Tibial nerve (tissue), 4 donors: ENCODE measurements at regions not wholly inside any gene's neighbourhood (a gene's known extent, or its start where the extent isn't known, plus 50 kb on each side); places are given as distances from the start of the nearest gene placed in this dataset.
A peak's percentile ranks its signal among the peaks of the same experiment; 100 is the strongest.

ENCODE experiments used
- DNase-seq, 2 donors: peaks; one replicate each; pipeline ENCODE4 v3.0.0-alpha.2; 2019; ENCODE audit warnings: low spot score in 2 of 2
- H3K27ac ChIP-seq, 4 donors: fragments of 200-600 bp; sonication (generic) in 3 of 4; one replicate each; pipeline ENCODE4 v1.5.1; 2017 to 2019; ENCODE audit warnings: mild to moderate bottlenecking in 1 of 4
- H3K27me3 ChIP-seq, 2 donors: fragments of 200-600 bp; sonication (generic) in 1 of 2; one replicate each; pipeline versions ENCODE4 v1.5.1 to v1.6.0; 2017 to 2019
- H3K36me3 ChIP-seq, 3 donors: fragments of 200-600 bp; sonication (generic); one replicate each; pipeline ENCODE4 v1.5.1; 2018 to 2019
- H3K4me1 ChIP-seq, 4 donors: fragments of 200-600 bp; sonication (generic) in 3 of 4; one replicate each; pipeline ENCODE4 v1.5.1; 2017 to 2019
- H3K4me3 ChIP-seq, 4 donors: fragments of 200-600 bp; sonication (generic) in 3 of 4; one replicate each; pipeline ENCODE4 v1.5.1; 2017 to 2019; ENCODE audit warnings: mild to moderate bottlenecking in 1 of 4, moderate library complexity in 1 of 4
- H3K9me3 ChIP-seq, 4 donors: fragments of 200-600 bp; sonication (generic) in 3 of 4; one replicate each; pipeline ENCODE4 v1.5.1; 2017 to 2019
- EP300 ChIP-seq, 2 donors: sonication (generic); formaldehyde crosslinking; IDR thresholded peaks; one replicate each; pipeline ENCODE4 v1.6.1; 2017; ENCODE audit warnings: antibody characterized with exemption in 2 of 2, mild to moderate bottlenecking in 1 of 2
- POLR2A ChIP-seq, 2 donors: fragments of 450-650 bp; IDR thresholded peaks; one replicate each; pipeline ENCODE4 v1.6.1; 2017; ENCODE audit warnings: antibody characterized with exemption in 2 of 2, mild to moderate bottlenecking in 2 of 2, moderate library complexity in 2 of 2
- WGBS, 2 donors: methylation state at CpG; one replicate each; pipeline ENCODE4 v1.1.5; 2018; 5-methylcytosine and 5-hydroxymethylcytosine counted together
- TF ChIP-seq, protein P1 (sequence below), 5 experiments: fragments of 200-600 bp in 3 of 5; fragments of 450-650 bp in 2 of 5; sonication (generic) in 3 of 5; IDR thresholded peaks; one replicate each; pipeline ENCODE4 v1.5.1; 2016 to 2019; ENCODE audit warnings: antibody characterized with exemption in 5 of 5, mild to moderate bottlenecking in 3 of 5, moderate library complexity in 2 of 5

DNA sequence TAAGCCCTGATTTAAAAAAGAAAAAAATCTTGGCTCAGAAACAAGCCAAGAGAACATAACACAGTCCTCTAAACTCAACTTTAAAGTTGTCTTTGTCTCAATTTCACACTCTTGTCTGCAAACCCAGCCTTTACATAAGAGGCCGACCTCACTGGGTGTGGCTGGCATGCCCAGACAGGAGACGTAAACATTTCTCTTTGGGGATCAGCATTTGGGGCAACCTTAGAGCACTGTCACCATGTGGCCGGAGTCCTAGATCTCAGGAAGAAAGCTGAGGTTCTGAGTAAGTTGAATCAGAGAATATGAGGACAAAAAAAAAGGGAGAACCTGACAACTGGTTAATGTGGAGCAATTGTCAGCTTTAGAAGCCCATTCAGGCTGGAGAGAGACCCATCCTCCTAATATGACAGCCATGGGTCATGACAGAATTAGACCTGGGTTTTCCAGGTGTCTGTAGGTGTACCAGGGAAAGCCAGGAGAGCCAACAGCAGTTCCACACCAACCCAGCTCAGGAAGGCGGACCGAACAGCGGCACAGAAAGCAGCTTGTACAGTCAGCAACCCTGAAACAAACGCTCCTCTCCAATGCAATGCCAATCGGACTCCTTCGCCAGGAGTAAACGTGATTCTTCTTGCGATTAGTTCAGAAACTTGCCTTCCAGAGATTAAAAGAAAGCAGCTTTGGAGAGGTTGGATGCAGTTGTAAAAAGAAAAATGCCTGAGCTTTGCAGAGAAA, 97.9 kb upstream of the MAP3K1 start:
- TF ChIP-seq, protein P1, sequence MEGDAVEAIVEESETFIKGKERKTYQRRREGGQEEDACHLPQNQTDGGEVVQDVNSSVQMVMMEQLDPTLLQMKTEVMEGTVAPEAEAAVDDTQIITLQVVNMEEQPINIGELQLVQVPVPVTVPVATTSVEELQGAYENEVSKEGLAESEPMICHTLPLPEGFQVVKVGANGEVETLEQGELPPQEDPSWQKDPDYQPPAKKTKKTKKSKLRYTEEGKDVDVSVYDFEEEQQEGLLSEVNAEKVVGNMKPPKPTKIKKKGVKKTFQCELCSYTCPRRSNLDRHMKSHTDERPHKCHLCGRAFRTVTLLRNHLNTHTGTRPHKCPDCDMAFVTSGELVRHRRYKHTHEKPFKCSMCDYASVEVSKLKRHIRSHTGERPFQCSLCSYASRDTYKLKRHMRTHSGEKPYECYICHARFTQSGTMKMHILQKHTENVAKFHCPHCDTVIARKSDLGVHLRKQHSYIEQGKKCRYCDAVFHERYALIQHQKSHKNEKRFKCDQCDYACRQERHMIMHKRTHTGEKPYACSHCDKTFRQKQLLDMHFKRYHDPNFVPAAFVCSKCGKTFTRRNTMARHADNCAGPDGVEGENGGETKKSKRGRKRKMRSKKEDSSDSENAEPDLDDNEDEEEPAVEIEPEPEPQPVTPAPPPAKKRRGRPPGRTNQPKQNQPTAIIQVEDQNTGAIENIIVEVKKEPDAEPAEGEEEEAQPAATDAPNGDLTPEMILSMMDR (IDR thresholded peaks at IDR 0.05): no peak
- TF ChIP-seq POLR2A (IDR thresholded peaks at IDR 0.05): no peak
- peak overlapping the region in 1 of 4 donors; percentile 0 for H3K27ac ChIP-seq

DNA sequence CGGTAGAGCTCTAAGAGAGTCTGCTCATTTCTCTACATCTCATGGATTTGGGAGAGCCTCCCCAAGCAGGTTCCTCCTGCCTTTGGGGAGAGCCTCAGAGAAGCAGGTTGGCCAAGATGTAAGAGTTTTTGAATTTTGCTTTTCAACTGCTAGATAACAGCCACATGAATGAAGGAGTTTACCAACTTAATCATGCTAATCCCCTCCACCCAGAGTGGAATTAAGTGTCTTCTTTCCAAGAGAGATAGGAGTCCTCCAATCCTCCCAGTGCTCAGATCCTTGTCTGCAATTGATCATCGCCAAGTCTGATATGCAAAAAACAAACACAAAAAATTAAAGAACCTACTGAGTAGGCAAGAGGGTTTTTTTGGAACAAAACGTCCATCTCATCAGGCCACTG, 99.4 kb upstream of the MAP3K1 start:
- TF ChIP-seq EP300 (IDR thresholded peaks at IDR 0.05): no peak
- TF ChIP-seq, protein P1 (IDR thresholded peaks at IDR 0.05): no peak
- TF ChIP-seq POLR2A (IDR thresholded peaks at IDR 0.05): no peak
- 95 to 96% methylated on average over 3 of the region's 3 CpGs for WGBS, 2 donors
- DNase-seq: no peak

More for the DNA sequence above, 97.9 kb upstream of the MAP3K1 start:
- DNase-seq: no peak
- H3K4me1 ChIP-seq: peaks cover 0 to 14% (median 0%) of the 10 kb centered on the region in 4 donors
- no peaks in the 10 kb centered on the region for H3K27me3 ChIP-seq
- peak overlapping the region in 1 of 4 donors; percentile 12 for H3K4me3 ChIP-seq
- H3K9me3 ChIP-seq: no peaks in the 10 kb centered on the region
- WGBS, 2 donors: 63 to 72% methylated on average over 11 of the region's 11 CpGs
- no peaks in the 10 kb centered on the region for H3K36me3 ChIP-seq

DNA sequence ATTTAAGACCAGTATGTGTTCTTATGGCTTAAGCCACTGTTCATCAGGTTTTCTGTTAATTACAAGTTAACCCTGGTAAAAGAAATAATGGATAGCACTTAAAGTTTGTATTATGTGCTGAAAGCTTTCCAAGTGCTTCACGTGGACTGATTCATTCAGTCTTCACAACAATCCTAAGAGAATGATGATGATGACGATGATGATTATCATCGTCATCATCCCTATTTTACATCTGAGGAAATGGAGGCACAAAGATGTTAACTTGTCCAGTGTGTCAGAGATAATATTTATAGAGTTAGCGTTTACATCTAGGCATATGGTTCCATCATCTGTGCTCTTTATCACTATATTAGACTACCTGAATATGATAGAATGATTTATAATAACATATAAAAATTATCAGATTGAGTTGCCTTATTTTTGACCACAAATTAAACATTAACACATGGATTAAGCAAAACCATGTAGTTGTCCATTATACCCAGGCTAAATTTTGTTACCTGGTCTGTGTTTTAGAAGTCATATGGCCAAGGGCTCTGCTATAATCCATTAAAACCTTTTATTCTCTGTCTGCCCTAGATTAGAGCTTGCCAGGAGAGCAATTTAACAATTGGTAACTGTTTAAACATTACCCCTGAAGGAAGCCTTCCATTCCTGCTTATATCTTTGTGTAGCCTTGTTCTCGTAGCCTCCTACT, 102.3 kb upstream of the MAP3K1 start:
- Histone ChIP-seq H3K9me3 (peaks cover 0 to 9% (median 4%) of the 10 kb centered on the region in 4 donors), H3K36me3 (no peaks in the 10 kb centered on the region), H3K27ac (no peak overlapping the region), H3K27me3 (no peaks in the 10 kb centered on the region), H3K4me3 (no peak overlapping the region), H3K4me1 (peaks cover 0 to 14% (median 0%) of the 10 kb centered on the region in 4 donors)
- no peak for TF ChIP-seq POLR2A (IDR thresholded peaks at IDR 0.05)
- no peak for TF ChIP-seq EP300 (IDR thresholded peaks at IDR 0.05)
- TF ChIP-seq, protein P1 (IDR thresholded peaks at IDR 0.05): no peak
- no peak for DNase-seq
- WGBS, 2 donors: 71 to 73% methylated on average over 5 of the region's 5 CpGs

More for the DNA sequence above, 99.4 kb upstream of the MAP3K1 start:
- Histone ChIP-seq H3K9me3 (no peaks in the 10 kb centered on the region), H3K4me1 (peaks cover 0 to 14% (median 0%) of the 10 kb centered on the region in 4 donors), H3K27me3 (no peaks in the 10 kb centered on the region), H3K27ac (no peak overlapping the region), H3K36me3 (no peaks in the 10 kb centered on the region), H3K4me3 (no peak overlapping the region)

DNA sequence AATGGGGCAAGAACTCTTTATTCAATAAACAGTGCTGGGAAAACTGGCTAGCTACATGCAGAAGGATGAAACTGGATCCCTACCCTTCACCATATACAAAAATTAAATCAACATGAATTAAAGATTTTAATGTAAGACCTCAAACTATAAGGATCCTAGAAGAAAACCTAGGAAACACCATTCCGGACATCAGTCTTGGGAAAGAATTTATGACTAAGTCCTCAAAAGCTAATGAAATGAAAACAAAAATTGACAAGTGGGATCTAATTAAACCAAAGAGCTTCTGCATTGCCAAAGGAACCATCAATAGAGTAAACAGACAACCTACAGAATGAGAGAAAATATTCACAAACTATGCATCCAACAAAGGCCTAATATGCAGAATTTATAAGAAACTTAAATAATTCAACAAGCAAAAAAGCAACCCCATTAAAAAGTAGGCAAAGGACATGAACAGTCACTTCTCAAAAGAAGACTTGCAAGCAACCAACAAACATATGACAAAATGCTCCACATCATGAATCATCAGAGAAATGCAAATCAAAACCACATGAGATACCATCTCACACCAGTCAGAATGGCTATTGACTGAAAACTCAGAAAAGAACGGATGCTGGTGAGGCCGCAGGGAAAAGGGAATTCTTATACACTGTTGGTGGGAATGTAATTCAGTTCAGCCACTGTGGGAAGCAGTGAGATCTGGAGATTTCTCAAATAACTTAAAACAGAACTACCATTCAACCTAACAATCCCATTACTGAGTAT, 104.3 kb upstream of the MAP3K1 start:
- H3K36me3 ChIP-seq: no peaks in the 10 kb centered on the region
- no peak for DNase-seq
- H3K27me3 ChIP-seq: no peaks in the 10 kb centered on the region
- H3K9me3 ChIP-seq: peaks cover 0 to 9% (median 4%) of the 10 kb centered on the region in 4 donors
- TF ChIP-seq, protein P1 (IDR thresholded peaks at IDR 0.05): no peak
- TF ChIP-seq EP300 (IDR thresholded peaks at IDR 0.05) (no peak), POLR2A (IDR thresholded peaks at IDR 0.05) (no peak)
- WGBS, 2 donors: 62 to 65% methylated on average over 3 of the region's 3 CpGs
- H3K4me1 ChIP-seq: no peaks in the 10 kb centered on the region
- no peak overlapping the region for H3K27ac ChIP-seq
- no peak overlapping the region for H3K4me3 ChIP-seq
